Bronchial epithelial cell (primary cell): ENCODE measurements at regions not wholly inside any gene's neighbourhood (a gene's known extent, or its start where the extent isn't known, plus 50 kb on each side); places are given as distances from the start of the nearest gene placed in this dataset.

Source experiments
- DNase-seq: peaks from one replicate; pipeline ENCODE4 v3.0.0-alpha.2; 2010; ENCODE audit warnings: low read depth
- FAIRE-seq: peaks from 2 replicates; lab custom pipeline; 2011; peaks lifted over from hg19 to GRCh38; lab: Jason Lieb, UNC
- H3K27me3 ChIP-seq: 2 replicates; pipeline ENCODE4 v1.5.1; 2011; ENCODE audit warnings: low read length; ENCODE audit not compliant: control insufficient read depth, insufficient read depth
- H3K36me3 ChIP-seq: 2 replicates; pipeline ENCODE4 v1.5.1; 2011; ENCODE audit warnings: low read length; ENCODE audit not compliant: control insufficient read depth, insufficient read depth
- H3K4me3 ChIP-seq: 2 replicates; pipeline ENCODE4 v1.5.1; 2011; ENCODE audit warnings: mild to moderate bottlenecking, low read depth, low read length, control low read depth
- CTCF ChIP-seq: IDR thresholded peaks from 2 replicates; pipeline ENCODE4 v1.5.1; 2011; ENCODE audit warnings: mild to moderate bottlenecking, moderate library complexity, low read length, control low read depth, inconsistent platforms; ENCODE audit not compliant: insufficient read depth, severe bottlenecking

GRCh38 chr13:83184150-83184475 lies 698.2 kb downstream of the SLITRK1 start:
- Histone ChIP-seq H3K27me3 (no peaks in the 10 kb centered on the region), H3K36me3 (no peaks in the 10 kb centered on the region), H3K4me3 (no peak overlapping the region)
- no peak for TF ChIP-seq CTCF
- FAIRE-seq (no peak), DNase-seq (no peak)

GRCh38 chr13:83183439-83184149 lies 698.7 kb downstream of the SLITRK1 start:
- TF ChIP-seq CTCF, result no peak
- no peak for FAIRE-seq
- Histone ChIP-seq H3K36me3 (no peaks in the 10 kb centered on the region), H3K27me3 (no peaks in the 10 kb centered on the region), H3K4me3 (no peak overlapping the region)
- no peak for DNase-seq

GRCh38 chr13:83182845-83183244 lies 699.4 kb downstream of the SLITRK1 start:
- no peak overlapping the region for H3K4me3 ChIP-seq
- no peak for FAIRE-seq
- no peaks in the 10 kb centered on the region for H3K36me3 ChIP-seq
- no peak for DNase-seq
- H3K27me3 ChIP-seq, result no peaks in the 10 kb centered on the region
- TF ChIP-seq CTCF, result no peak

GRCh38 chr13:83178008-83178407 lies 704.3 kb downstream of the SLITRK1 start:
- no peak for FAIRE-seq
- TF ChIP-seq CTCF, result no peak
- DNase-seq, result no peak
- Histone ChIP-seq H3K4me3 (no peak overlapping the region), H3K36me3 (no peaks in the 10 kb centered on the region), H3K27me3 (no peaks in the 10 kb centered on the region)

- Histone ChIP-seq H3K27me3 (no peaks in the 10 kb centered on the region), H3K36me3 (no peaks in the 10 kb centered on the region), H3K4me3 (no peak overlapping the region)
- no peak for DNase-seq
- FAIRE-seq, result no peak
- TF ChIP-seq CTCF, result no peak
These were observed 713.7 kb downstream of the SLITRK1 start for GRCh38 chr13:83168590-83168989.

- H3K27me3 ChIP-seq, result no peaks in the 10 kb centered on the region
- no peak overlapping the region for H3K4me3 ChIP-seq
- no peak for TF ChIP-seq CTCF
- FAIRE-seq (no peak), DNase-seq (no peak)
- H3K36me3 ChIP-seq, result no peaks in the 10 kb centered on the region
These were observed 715.1 kb downstream of the SLITRK1 start for GRCh38 chr13:83167203-83167602.
